T-helper 1 cell treated with Interleukin-12 subunit alpha and Interleukin-12 subunit beta and Interleukin-4 antibody, amounts not matched to agents 30 μg/mL and 1 μg/mL, for 36 hours (primary cell): ENCODE measurements at regions not wholly inside any gene's neighbourhood (a gene's known extent, or its start where the extent isn't known, plus 50 kb on each side); places are given as distances from the start of the nearest gene placed in this dataset.
A peak's percentile ranks its signal among the peaks of the same experiment; 100 is the strongest.
"Not testable (repeated sequence)": the region's sequence is repeated elsewhere in the genome, so short reads cannot be mapped to it uniquely, and the experiment has no call there.

Experiments
- H3K27ac Mint-ChIP-seq: one replicate; pipeline ENCODE4 v1.8.0; 2021; ENCODE audit warnings: mild to moderate bottlenecking, mixed read lengths
- H3K27me3 Mint-ChIP-seq: one replicate; pipeline ENCODE4 v1.8.0; 2021; ENCODE audit warnings: low read depth, mixed read lengths
- H3K36me3 Mint-ChIP-seq: one replicate; pipeline ENCODE4 v1.8.0; 2021; ENCODE audit warnings: low read depth, mixed read lengths
- H3K4me1 Mint-ChIP-seq: one replicate; pipeline ENCODE4 v1.8.0; 2021; ENCODE audit warnings: low read depth, mixed read lengths
- H3K4me3 Mint-ChIP-seq: one replicate; pipeline ENCODE4 v1.8.0; 2021; ENCODE audit warnings: mild to moderate bottlenecking, moderate library complexity, mixed read lengths
- H3K9me3 Mint-ChIP-seq: one replicate; pipeline ENCODE4 v1.8.0; 2021; ENCODE audit warnings: mixed read lengths

DNA sequence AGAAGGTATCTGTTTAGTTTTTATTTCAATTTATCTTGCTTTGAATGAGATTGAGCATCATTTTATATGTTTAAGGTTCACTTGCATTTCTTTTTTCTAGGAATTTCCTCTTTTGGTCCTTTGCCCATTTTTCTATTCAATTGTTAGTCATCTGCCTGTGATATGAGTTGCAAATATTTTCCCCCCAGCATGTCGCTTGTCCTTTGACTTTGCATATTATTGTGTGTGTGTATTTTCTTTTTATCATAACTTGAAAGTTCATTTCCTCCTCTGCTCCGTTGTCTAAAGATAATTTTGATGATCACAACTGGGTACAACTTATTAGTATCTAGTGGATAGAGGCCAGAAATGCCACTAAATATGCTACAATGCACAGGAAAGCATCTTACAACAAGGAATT lies 132.7 kb upstream of the MDFIC start:
- no peak overlapping the region for H3K4me3 Mint-ChIP-seq
- no peaks in the 10 kb centered on the region for H3K36me3 Mint-ChIP-seq

GRCh38 chr7:114789871-114790311 lies 132.0 kb upstream of the MDFIC start:
- Mint-ChIP-seq H3K4me3 (no peak overlapping the region), H3K27me3 (no peaks in the 10 kb centered on the region), H3K9me3 (peaks cover 4% of the 10 kb centered on the region), H3K27ac (no peak overlapping the region), H3K36me3 (no peaks in the 10 kb centered on the region), H3K4me1 (peaks cover 21% of the 10 kb centered on the region)

More for the DNA sequence above, 132.7 kb upstream of the MDFIC start:
- Mint-ChIP-seq H3K27me3 (no peaks in the 10 kb centered on the region), H3K4me1 (peaks cover 21% of the 10 kb centered on the region), H3K27ac (no peak overlapping the region), H3K9me3 (peaks cover 4% of the 10 kb centered on the region)

GRCh38 chr7:114790521-114790920 lies 131.4 kb upstream of the MDFIC start:
- H3K36me3 Mint-ChIP-seq, result no peaks in the 10 kb centered on the region
- peaks cover 19% of the 10 kb centered on the region for H3K4me1 Mint-ChIP-seq
- H3K9me3 Mint-ChIP-seq, result peaks cover 4% of the 10 kb centered on the region
- no peak overlapping the region for H3K27ac Mint-ChIP-seq
- no peak overlapping the region for H3K4me3 Mint-ChIP-seq
- H3K27me3 Mint-ChIP-seq, result no peaks in the 10 kb centered on the region

GRCh38 chr7:114791771-114792170 lies 130.1 kb upstream of the MDFIC start:
- Mint-ChIP-seq H3K27me3 (no peaks in the 10 kb centered on the region), H3K36me3 (no peaks in the 10 kb centered on the region), H3K9me3 (peaks cover 4% of the 10 kb centered on the region), H3K4me1 (peaks cover 14% of the 10 kb centered on the region), H3K4me3 (no peak overlapping the region), H3K27ac (no peak overlapping the region)

GRCh38 chr7:114793155-114793845 lies 128.6 kb upstream of the MDFIC start:
- no peak overlapping the region for H3K27ac Mint-ChIP-seq
- H3K4me3 Mint-ChIP-seq, result no peak overlapping the region
- H3K9me3 Mint-ChIP-seq, result peaks cover 3% of the 10 kb centered on the region
- H3K4me1 Mint-ChIP-seq, result peaks cover 16% of the 10 kb centered on the region
- no peaks in the 10 kb centered on the region for H3K27me3 Mint-ChIP-seq
- no peaks in the 10 kb centered on the region for H3K36me3 Mint-ChIP-seq

- no peak overlapping the region for H3K4me3 Mint-ChIP-seq
- H3K9me3 Mint-ChIP-seq, result no peaks in the 10 kb centered on the region
- no peaks in the 10 kb centered on the region for H3K36me3 Mint-ChIP-seq
- H3K27ac Mint-ChIP-seq, result no peak overlapping the region
- peaks cover 11% of the 10 kb centered on the region for H3K4me1 Mint-ChIP-seq
- H3K27me3 Mint-ChIP-seq, result no peaks in the 10 kb centered on the region
These were observed 126.4 kb upstream of the MDFIC start for GRCh38 chr7:114795475-114795874.

- peaks cover 6% of the 10 kb centered on the region for H3K4me1 Mint-ChIP-seq
- H3K27ac Mint-ChIP-seq, result peak overlapping the region; percentile 43
These were observed 122.3 kb upstream of the MDFIC start for GRCh38 chr7:114799628-114800028.

GRCh38 chr7:114802632-114803031 lies 119.3 kb upstream of the MDFIC start:
- H3K9me3 Mint-ChIP-seq, result no peaks in the 10 kb centered on the region
- H3K27ac Mint-ChIP-seq, result peak overlapping the region; percentile 1
- H3K27me3 Mint-ChIP-seq, result no peaks in the 10 kb centered on the region
- H3K4me1 Mint-ChIP-seq, result peaks cover 8% of the 10 kb centered on the region
- no peaks in the 10 kb centered on the region for H3K36me3 Mint-ChIP-seq
- no peak overlapping the region for H3K4me3 Mint-ChIP-seq

More at GRCh38 chr7:114799628-114800028, 122.3 kb upstream of the MDFIC start:
- H3K4me3 Mint-ChIP-seq, result no peak overlapping the region
- no peaks in the 10 kb centered on the region for H3K27me3 Mint-ChIP-seq
- no peaks in the 10 kb centered on the region for H3K9me3 Mint-ChIP-seq
- no peaks in the 10 kb centered on the region for H3K36me3 Mint-ChIP-seq

- H3K9me3 Mint-ChIP-seq, result no peaks in the 10 kb centered on the region
- H3K27ac Mint-ChIP-seq, result no peak overlapping the region
- H3K36me3 Mint-ChIP-seq, result no peaks in the 10 kb centered on the region
- H3K27me3 Mint-ChIP-seq, result no peaks in the 10 kb centered on the region
- peaks cover 6% of the 10 kb centered on the region for H3K4me1 Mint-ChIP-seq
- H3K4me3 Mint-ChIP-seq, result no peak overlapping the region
These were observed 115.2 kb upstream of the MDFIC start for GRCh38 chr7:114806590-114807162.

DNA sequence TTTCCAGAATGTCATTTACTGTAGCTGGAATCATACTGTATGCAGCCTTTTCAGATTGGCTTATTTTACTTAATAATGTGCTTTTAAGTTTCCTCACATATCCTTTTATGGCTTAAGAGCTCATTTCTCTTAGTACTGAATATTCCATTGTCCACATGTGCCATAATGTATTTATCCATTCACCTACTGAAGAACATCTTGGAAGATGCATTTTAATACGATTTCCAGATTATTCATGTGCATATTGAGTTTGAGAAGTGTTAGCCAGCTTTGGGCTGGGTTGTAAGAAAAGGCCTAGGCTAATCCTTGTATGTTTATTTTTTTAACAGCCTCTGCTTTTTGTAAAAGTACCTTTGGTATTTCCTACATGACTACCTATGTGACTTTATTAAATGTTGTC lies 109.3 kb upstream of the MDFIC start:
- H3K4me3 Mint-ChIP-seq, result no peak overlapping the region
- no peaks in the 10 kb centered on the region for H3K27me3 Mint-ChIP-seq
- no peaks in the 10 kb centered on the region for H3K36me3 Mint-ChIP-seq
- no peak overlapping the region for H3K27ac Mint-ChIP-seq
- peaks cover 9% of the 10 kb centered on the region for H3K4me1 Mint-ChIP-seq
- no peaks in the 10 kb centered on the region for H3K9me3 Mint-ChIP-seq

- H3K36me3 Mint-ChIP-seq, result no peaks in the 10 kb centered on the region
- H3K27me3 Mint-ChIP-seq, result no peaks in the 10 kb centered on the region
- H3K9me3 Mint-ChIP-seq, result peaks cover 2% of the 10 kb centered on the region
- H3K4me3 Mint-ChIP-seq, result no peak overlapping the region
- H3K4me1 Mint-ChIP-seq, result peaks cover 9% of the 10 kb centered on the region
- H3K27ac Mint-ChIP-seq, result no peak overlapping the region
These were observed 108.3 kb upstream of the MDFIC start for GRCh38 chr7:114813624-114814023.

DNA sequence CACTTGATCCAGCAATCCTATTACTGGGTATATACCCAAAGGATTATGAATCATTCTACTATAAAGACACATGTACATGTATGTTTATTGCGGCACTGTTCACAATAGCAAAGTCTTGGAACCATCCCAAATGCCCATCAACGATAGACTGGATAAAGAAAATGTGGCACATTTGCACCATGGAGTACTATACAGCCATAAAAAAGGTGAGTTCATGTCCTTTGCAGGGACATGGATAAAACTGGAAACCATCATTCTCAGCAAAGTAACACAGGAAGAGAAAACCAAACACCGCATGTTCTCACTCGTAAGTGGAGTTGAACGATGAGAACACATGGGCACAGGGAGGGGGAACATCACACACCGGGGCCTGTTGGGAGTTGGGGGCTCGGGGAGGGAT lies 104.9 kb upstream of the MDFIC start:
- not testable (repeated sequence) for H3K4me3 Mint-ChIP-seq, H3K27ac Mint-ChIP-seq, H3K27me3 Mint-ChIP-seq, H3K9me3 Mint-ChIP-seq, H3K36me3 Mint-ChIP-seq
- peaks cover 13% of the 10 kb centered on the region for H3K4me1 Mint-ChIP-seq

DNA sequence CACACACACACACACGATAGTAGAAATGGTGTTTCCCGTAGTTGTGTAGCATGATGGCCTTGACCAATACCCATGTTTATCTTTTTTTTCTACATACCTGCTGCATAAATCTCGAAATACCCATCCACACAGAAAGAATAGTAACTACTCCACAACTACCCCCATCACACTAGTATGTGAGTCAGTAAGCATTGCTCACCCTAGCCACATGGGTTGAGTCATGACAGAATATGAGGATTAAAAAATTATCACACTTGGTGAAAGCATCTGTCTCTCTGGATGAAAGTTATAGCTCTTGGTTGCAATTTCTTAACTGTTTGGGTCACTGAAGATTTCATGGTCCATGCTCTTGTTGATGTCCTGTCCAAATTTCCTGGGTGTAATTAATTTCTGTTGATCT lies 103.4 kb upstream of the MDFIC start:
- H3K36me3 Mint-ChIP-seq, result no peaks in the 10 kb centered on the region
- H3K4me1 Mint-ChIP-seq, result peaks cover 12% of the 10 kb centered on the region
- H3K27ac Mint-ChIP-seq, result no peak overlapping the region
- H3K27me3 Mint-ChIP-seq, result no peaks in the 10 kb centered on the region
- H3K9me3 Mint-ChIP-seq, result peaks cover 5% of the 10 kb centered on the region
- H3K4me3 Mint-ChIP-seq, result no peak overlapping the region

DNA sequence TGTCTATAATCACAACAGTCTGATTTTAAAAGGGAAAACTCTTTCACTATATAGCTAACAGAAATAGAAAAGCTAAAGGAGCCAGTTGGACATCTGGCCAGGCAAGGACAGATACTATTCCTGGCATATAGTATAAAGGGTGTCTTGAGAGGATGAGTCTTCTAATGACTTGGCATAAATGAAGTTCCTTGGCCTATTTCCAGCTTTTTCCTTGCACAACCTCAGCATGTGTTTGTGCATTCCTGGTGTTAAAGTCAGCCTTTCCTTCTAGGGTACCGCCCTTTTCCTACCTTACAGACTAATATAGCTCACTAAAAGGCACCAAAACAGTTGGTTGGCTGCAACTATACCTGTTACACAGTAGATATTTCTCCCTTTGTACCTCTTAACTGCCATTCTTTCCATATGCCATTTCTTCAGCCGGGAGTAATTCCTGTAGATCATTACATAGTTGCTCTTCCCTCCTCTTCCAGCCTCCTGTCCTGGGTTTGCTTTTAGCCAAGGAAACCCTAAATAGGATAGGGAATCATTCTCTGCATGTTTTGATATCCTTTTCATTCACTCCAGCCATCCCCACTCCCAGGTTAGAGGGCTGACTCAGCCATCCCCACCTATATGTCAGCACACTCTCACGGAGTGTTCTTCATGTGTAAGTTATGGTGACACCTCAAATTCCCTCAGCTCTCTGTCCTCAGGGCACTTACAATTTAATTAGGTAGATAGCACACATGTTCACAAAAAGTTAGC lies 102.1 kb upstream of the MDFIC start:
- Mint-ChIP-seq H3K4me1 (peaks cover 4% of the 10 kb centered on the region), H3K27ac (no peak overlapping the region), H3K36me3 (no peaks in the 10 kb centered on the region), H3K9me3 (peaks cover 5% of the 10 kb centered on the region), H3K4me3 (no peak overlapping the region), H3K27me3 (no peaks in the 10 kb centered on the region)
